ENCODE measurements at regions not wholly inside any gene's neighbourhood (a gene's known extent, or its start where the extent isn't known, plus 50 kb on each side); places are given as distances from the start of the nearest gene placed in this dataset.

DNA sequence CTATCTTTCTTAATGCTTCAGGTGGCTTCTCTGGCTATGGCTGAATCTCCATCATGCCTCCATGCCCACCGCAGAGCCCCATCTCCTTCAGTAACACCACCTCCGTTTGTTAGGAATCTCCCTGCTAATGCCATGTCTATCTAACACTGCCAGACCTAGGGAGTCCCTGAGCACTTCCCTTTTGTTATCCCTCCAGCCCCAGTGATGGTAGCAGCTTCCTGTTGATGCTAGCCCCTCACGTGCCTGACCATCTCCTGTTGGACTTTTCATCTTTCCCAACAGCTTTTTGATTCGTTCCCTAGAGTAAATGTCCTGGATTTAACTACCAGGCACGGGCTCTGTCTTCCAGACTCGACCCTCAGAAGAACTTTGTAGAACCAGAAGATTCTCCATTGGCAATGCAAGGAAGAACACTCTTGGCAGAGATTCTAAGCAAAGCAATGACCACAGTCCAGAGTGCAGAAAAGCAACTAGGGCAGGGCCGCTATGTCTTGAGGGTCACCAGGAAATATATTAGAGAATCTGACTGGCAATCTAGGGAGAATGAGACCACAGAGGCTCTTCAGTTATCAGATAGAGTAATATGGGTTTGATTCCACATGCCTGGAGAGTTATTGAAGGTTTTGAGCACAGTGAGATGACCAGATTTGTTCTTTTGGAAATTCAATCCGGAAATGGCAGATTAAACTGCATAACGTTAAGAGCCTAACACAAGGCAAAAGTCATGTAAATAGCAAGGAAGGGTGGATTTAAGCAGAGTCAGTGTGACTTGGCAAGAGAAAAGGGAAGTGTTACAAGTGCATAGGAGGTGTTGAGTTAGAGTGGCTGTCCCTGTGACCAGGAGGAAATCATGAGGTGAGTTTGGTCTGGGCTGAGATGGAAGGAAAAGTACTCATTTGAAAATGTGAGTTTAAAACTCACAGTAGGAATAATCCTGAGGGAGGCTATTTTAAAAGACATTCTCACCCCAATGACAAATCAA is 555.2 kb downstream of the ACTL7B start:
- no peak for DNase-seq (ENCODE audit: extremely low read depth, low read depth)
- no peak overlapping the region for H3K4me3 ChIP-seq (replicated peaks; ENCODE audit: low read depth, low read length)
- TF ChIP-seq, protein P1, sequence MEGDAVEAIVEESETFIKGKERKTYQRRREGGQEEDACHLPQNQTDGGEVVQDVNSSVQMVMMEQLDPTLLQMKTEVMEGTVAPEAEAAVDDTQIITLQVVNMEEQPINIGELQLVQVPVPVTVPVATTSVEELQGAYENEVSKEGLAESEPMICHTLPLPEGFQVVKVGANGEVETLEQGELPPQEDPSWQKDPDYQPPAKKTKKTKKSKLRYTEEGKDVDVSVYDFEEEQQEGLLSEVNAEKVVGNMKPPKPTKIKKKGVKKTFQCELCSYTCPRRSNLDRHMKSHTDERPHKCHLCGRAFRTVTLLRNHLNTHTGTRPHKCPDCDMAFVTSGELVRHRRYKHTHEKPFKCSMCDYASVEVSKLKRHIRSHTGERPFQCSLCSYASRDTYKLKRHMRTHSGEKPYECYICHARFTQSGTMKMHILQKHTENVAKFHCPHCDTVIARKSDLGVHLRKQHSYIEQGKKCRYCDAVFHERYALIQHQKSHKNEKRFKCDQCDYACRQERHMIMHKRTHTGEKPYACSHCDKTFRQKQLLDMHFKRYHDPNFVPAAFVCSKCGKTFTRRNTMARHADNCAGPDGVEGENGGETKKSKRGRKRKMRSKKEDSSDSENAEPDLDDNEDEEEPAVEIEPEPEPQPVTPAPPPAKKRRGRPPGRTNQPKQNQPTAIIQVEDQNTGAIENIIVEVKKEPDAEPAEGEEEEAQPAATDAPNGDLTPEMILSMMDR (IDR thresholded peaks at IDR 0.05; ENCODE audit: low read depth, low read length, missing control alignments), result no peak

DNA sequence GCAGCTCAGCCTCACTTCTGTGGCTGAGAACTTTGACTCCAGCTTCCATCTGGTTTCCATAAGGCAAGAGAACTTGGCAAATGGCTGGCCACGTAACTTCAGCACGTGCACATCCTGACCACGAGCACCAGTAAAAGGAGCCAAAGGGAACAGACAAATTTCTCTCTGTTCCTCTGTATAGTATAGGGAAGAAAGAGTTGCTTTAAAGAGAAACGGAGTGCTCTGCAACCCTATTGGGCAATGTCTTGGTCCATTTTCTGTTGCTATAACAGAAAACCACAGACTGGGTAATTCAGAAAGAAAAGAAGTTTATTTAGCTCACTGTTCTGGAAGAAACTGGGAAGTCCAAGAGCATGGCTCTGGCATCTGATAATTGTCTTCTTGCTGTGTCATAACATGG is 558.7 kb downstream of the ACTL7B start:
- TF ChIP-seq, protein P1 (IDR thresholded peaks at IDR 0.05; ENCODE audit: low read depth, low read length, missing control alignments), result no peak
- DNase-seq (ENCODE audit: extremely low read depth, low read depth), result peak; percentile 93
- H3K4me3 ChIP-seq (replicated peaks; ENCODE audit: low read depth, low read length), result no peak overlapping the region

DNA sequence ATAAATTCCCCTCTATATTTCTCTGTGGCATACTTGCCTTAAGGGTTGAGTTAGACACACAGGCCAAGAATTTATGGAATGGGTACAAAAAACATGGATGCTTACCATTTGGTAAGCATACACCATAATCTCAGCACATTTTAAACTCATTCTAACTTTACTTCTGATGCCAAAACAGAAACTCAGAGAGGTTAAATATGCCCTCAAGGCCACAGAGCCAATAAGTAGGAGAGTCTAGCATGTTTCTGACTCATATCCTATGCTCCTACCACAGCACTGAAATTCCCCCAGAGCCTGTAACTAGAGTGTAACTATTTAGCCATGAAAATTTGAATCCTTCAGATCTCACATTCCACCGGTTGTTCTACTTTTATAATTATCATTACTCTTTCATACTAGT is 559.7 kb downstream of the ACTL7B start:
- TF ChIP-seq, protein P1 (IDR thresholded peaks at IDR 0.05; ENCODE audit: low read depth, low read length, missing control alignments), result no peak
- no peak overlapping the region for H3K4me3 ChIP-seq (replicated peaks; ENCODE audit: low read depth, low read length)
- DNase-seq (ENCODE audit: extremely low read depth, low read depth), result peak; percentile 92

DNA sequence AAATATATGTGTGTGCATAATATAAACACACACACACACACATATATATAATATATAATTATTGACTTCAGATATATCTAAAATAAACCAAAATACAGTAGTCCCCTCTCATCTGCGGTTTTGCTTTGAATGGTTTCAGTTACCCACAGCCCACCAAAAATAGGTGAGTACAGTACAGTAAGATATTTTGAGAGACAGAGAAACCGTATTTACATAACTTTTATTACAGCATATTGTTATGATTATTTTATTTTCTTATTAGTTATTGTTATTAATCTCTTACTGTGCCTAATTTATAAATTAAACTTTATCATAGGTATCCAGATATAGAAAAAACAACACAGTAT is 564.2 kb downstream of the ACTL7B start:
- H3K4me3 ChIP-seq (replicated peaks; ENCODE audit: low read depth, low read length), result no peak overlapping the region
- DNase-seq (ENCODE audit: extremely low read depth, low read depth), result no peak
- TF ChIP-seq, protein P1 (IDR thresholded peaks at IDR 0.05; ENCODE audit: low read depth, low read length, missing control alignments), result no peak

DNA sequence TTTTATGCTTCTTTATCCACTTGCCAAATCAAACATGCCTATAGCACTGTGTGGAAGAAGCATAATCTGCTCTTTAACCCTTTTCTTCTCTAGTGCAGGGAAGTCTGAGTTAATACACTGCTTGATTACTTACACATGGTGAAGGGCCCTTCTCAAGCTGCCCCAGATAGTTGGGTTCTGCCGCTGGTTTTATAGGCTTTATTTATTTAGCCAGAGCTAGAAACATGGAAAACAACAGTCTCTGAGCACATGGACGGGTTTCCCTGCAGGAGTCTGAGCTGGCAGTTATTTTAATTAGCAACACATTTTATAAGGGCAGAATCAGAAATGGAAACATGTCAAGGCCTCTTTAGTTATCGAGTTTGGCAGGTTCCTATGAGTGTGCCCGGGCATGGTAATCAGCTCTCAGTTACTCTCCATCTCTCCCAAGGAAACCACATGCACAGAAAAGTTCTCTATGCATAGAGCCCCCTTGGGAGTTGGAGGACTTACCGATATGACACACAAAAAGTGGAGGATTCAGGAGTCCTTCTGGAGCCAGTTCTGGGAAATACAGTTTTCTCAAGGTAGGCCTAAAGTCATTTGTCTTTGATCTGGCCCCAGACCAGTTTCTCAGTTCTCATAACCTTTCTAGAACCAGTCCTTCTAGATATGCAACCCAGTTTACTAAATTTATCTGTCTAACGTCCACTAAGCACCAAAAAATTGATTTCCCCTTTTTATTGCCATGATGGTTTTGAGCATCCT is 564.8 kb downstream of the ACTL7B start:
- DNase-seq (ENCODE audit: extremely low read depth, low read depth), result peak; percentile 94
- TF ChIP-seq, protein P1 (IDR thresholded peaks at IDR 0.05; ENCODE audit: low read depth, low read length, missing control alignments), result no peak
- no peak overlapping the region for H3K4me3 ChIP-seq (replicated peaks; ENCODE audit: low read depth, low read length)

DNA sequence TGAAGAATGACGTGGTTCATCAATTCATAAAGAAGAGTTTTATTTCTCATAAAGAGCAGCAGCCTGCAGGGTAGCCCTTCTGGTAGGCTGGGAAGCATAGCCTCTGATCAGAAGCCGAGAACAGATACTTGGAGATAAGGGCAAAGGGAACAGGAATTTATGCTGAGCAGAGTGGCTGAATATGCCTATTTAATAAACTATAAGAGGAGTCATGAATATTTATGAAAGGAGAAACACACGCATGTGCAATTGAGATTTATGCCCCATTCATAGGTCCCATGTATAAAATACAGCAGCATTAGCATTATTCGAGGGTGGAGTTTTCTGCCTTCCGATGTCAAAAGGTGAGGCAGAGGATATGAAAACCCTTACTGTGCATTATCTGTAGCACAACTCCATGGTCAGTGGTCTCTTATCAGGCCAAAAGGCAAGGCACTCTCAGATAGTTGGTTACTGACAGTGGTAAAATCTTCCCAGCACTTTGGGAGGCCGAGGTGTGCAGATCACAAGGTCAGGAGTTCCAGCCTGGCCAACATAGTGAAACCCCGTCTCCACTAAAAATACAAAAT is 569.1 kb downstream of the ACTL7B start:
- TF ChIP-seq, protein P1 (IDR thresholded peaks at IDR 0.05; ENCODE audit: low read depth, low read length, missing control alignments), result no peak
- no peak overlapping the region for H3K4me3 ChIP-seq (replicated peaks; ENCODE audit: low read depth, low read length)
- DNase-seq (ENCODE audit: extremely low read depth, low read depth), result no peak

All from HFF-Myc (cell line).